ENCODE measurements at regions not wholly inside any gene's neighbourhood (a gene's known extent, or its start where the extent isn't known, plus 50 kb on each side); places are given as distances from the start of the nearest gene placed in this dataset.

GRCh38 chr5:81851481-81852178, 100.7 kb upstream of the SSBP2 start:
- Mint-ChIP-seq H3K9me3 (no peaks in the 10 kb centered on the region), H3K4me3 (peak overlapping the region; percentile 88 to 95), H3K27ac (peak overlapping the region; percentile 96), H3K36me3 (no peaks in the 10 kb centered on the region), H3K4me1 (peaks cover 26 to 45% of the 10 kb centered on the region in 2 donors), H3K27me3 (peaks cover 0 to 9% of the 10 kb centered on the region in 2 donors)
- DNase-seq (peak; percentile 86), ATAC-seq (replicated peaks) (peak; percentile 94)

GRCh38 chr5:81850501-81851357, 99.8 kb upstream of the SSBP2 start:
- H3K36me3 Mint-ChIP-seq: no peaks in the 10 kb centered on the region
- no peak overlapping the region for H3K27ac Mint-ChIP-seq
- peak overlapping the region; percentile 88 to 95 for H3K4me3 Mint-ChIP-seq
- H3K4me1 Mint-ChIP-seq: peaks cover 26 to 44% of the 10 kb centered on the region in 2 donors
- no peak for DNase-seq
- ATAC-seq (replicated peaks): no peak
- peaks cover 0 to 9% of the 10 kb centered on the region in 2 donors for H3K27me3 Mint-ChIP-seq
- H3K9me3 Mint-ChIP-seq: no peaks in the 10 kb centered on the region

DNA sequence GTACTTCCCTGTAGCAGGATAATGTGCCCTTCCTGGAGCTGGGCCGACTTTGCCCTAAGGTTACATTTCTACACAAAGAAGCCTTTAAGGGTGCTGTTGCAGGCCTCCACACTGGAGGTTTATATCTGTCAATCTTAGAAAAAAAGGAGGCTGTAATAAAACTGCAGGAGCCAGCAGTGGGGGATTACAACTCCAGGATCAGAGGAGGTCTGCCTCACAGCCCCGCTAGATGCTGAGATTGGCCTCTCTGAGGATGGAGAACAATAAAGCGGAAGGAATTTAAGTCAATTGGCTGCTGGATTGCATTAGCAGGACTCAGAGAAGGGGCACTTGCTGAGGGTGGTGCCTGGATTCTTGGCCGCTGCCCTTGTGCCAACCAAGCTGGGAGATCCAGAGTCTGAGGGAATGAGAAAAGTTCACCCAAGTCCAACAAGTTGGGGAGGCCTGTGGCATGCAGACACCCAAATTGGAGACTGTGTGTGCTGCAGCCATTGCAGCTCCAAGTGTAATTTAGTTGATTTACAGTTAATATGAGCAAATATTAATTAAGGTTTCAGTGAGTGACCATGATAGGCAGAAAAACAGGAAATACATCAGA, 99.0 kb upstream of the SSBP2 start:
- ATAC-seq (replicated peaks): no peak

GRCh38 chr5:81848362-81848880, 97.5 kb upstream of the SSBP2 start:
- no peak for DNase-seq
- H3K27me3 Mint-ChIP-seq: peaks cover 0 to 9% of the 10 kb centered on the region in 2 donors
- no peak for ATAC-seq (replicated peaks)
- no peaks in the 10 kb centered on the region for H3K36me3 Mint-ChIP-seq
- H3K27ac Mint-ChIP-seq: no peak overlapping the region
- peaks cover 26 to 38% of the 10 kb centered on the region in 2 donors for H3K4me1 Mint-ChIP-seq
- no peaks in the 10 kb centered on the region for H3K9me3 Mint-ChIP-seq
- no peak overlapping the region for H3K4me3 Mint-ChIP-seq

More for the DNA sequence above, 99.0 kb upstream of the SSBP2 start:
- Mint-ChIP-seq H3K4me1 (peaks cover 26 to 44% of the 10 kb centered on the region in 2 donors), H3K36me3 (no peaks in the 10 kb centered on the region), H3K27ac (no peak overlapping the region), H3K27me3 (peaks cover 0 to 9% of the 10 kb centered on the region in 2 donors), H3K4me3 (no peak overlapping the region), H3K9me3 (no peaks in the 10 kb centered on the region)
- no peak for DNase-seq

GRCh38 chr5:81846301-81846700, 95.4 kb upstream of the SSBP2 start:
- Mint-ChIP-seq H3K27me3 (peaks cover 0 to 9% of the 10 kb centered on the region in 2 donors), H3K36me3 (no peaks in the 10 kb centered on the region), H3K27ac (no peak overlapping the region), H3K4me3 (no peak overlapping the region), H3K4me1 (peaks cover 12 to 18% of the 10 kb centered on the region in 2 donors), H3K9me3 (no peaks in the 10 kb centered on the region)
- DNase-seq: no peak
- no peak for ATAC-seq (replicated peaks)

- ATAC-seq (replicated peaks) (no peak), DNase-seq (no peak)
- H3K4me1 Mint-ChIP-seq: peaks cover 0 to under 1% of the 10 kb centered on the region in 2 donors
- no peaks in the 10 kb centered on the region for H3K36me3 Mint-ChIP-seq
- no peak overlapping the region for H3K27ac Mint-ChIP-seq
- no peaks in the 10 kb centered on the region for H3K9me3 Mint-ChIP-seq
- H3K4me3 Mint-ChIP-seq: no peak overlapping the region
- H3K27me3 Mint-ChIP-seq: no peaks in the 10 kb centered on the region
These were observed 92.9 kb upstream of the SSBP2 start for GRCh38 chr5:81843845-81844244.

DNA sequence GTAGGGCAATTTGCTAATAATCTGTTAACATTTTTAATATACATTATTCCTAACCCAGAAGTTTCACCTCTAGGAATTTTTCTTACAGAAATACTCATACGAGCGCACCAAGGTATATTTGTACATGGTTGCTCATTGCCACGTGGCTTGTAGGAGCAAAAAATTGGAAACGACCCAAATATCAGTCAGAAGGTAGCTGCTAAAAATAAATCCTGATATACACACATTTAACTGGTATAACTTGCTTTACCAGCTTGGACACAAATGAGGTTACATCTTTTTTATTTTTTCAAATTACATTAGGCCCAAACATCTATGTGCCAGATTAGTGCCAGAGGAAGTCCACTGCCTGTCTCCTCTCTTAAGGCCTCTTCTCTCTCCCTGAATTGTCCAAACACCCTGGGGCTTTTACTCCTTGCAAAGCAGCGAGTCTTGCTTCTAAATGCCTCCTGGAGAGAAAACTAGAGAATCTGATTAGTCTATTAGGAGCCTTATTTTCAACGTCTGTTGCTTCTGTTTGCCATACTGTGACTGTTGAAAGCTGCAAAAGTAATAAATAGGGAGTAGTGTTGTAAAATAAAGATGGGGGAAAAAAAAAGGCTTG, 92.0 kb upstream of the SSBP2 start:
- Mint-ChIP-seq H3K36me3 (no peaks in the 10 kb centered on the region), H3K27me3 (no peaks in the 10 kb centered on the region), H3K9me3 (no peaks in the 10 kb centered on the region), H3K4me3 (no peak overlapping the region), H3K4me1 (peaks cover 0 to 8% of the 10 kb centered on the region in 2 donors), H3K27ac (no peak overlapping the region)
- no peak for DNase-seq
- no peak for ATAC-seq (replicated peaks)

DNA sequence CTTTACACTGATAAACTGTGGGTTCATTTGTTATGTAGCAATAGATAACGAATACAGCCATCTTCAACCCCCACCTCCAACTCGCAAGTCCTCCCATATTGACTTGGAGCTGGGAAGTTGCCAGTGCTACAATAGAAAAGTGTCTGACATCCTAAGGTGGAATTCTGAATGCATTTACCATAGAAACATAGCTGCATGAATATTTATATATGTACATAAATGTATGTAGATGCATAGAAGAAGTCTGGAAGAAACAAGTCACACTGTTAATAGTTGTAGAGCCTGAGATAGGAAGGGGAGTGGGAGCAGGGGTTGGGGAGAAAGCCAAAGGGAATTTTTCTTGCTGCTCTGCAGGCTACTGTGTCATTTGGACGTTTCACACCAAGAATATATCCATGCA, 88.1 kb upstream of the SSBP2 start:
- Mint-ChIP-seq H3K27me3 (no peaks in the 10 kb centered on the region), H3K4me1 (peaks cover 0 to 8% of the 10 kb centered on the region in 2 donors), H3K27ac (no peak overlapping the region), H3K4me3 (no peak overlapping the region), H3K36me3 (no peaks in the 10 kb centered on the region), H3K9me3 (peaks cover 0 to under 1% of the 10 kb centered on the region in 2 donors)
- DNase-seq (no peak), ATAC-seq (replicated peaks) (no peak)

DNA sequence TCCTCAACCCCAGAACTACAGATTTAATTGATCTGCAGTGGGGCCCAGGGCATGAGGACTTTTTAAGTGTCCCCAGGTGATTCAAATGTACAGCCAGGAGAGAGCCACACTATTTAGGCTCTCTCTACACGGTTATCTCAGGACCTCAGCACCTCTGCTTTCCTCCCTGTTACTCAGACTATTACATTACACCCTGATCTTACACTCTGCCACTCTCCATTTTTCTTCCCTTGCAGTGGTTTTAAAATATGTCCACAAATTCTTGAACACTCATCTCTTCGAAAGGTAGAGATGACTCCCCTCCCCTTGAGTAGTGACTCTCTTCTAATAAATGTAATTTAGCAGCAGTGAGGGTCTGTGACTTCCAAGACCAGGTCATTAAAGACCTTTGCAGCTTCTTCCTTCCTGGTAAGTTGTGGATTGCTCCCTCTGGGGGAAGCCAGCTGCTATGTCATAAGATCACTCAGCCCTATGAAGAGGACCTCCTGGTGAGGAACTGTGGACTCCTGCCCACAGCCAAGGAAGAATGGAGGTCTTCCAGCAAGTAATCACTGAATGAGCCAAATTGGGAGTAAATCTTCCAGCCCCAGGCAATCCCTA, 87.5 kb upstream of the SSBP2 start:
- Mint-ChIP-seq H3K36me3 (no peaks in the 10 kb centered on the region), H3K4me1 (peaks cover 0 to 8% of the 10 kb centered on the region in 2 donors), H3K27ac (no peak overlapping the region), H3K9me3 (peaks cover 0 to 3% of the 10 kb centered on the region in 2 donors), H3K27me3 (no peaks in the 10 kb centered on the region), H3K4me3 (no peak overlapping the region)
- ATAC-seq (replicated peaks) (peak; percentile 62 to 65), DNase-seq (no peak)

- Mint-ChIP-seq H3K27ac (no peak overlapping the region), H3K27me3 (no peaks in the 10 kb centered on the region), H3K36me3 (no peaks in the 10 kb centered on the region), H3K9me3 (peaks cover 0 to 3% of the 10 kb centered on the region in 2 donors), H3K4me1 (peaks cover 0 to 8% of the 10 kb centered on the region in 2 donors), H3K4me3 (no peak overlapping the region)
- DNase-seq: no peak
- ATAC-seq (replicated peaks): no peak
These were observed 86.9 kb upstream of the SSBP2 start for GRCh38 chr5:81837667-81838306.

GRCh38 chr5:81835814-81836367, 85.0 kb upstream of the SSBP2 start:
- Mint-ChIP-seq H3K27ac (no peak overlapping the region), H3K36me3 (no peaks in the 10 kb centered on the region), H3K9me3 (peaks cover 0 to 3% of the 10 kb centered on the region in 2 donors), H3K4me1 (peaks cover 0 to 8% of the 10 kb centered on the region in 2 donors), H3K4me3 (no peak overlapping the region), H3K27me3 (no peaks in the 10 kb centered on the region)
- ATAC-seq (replicated peaks): no peak
- DNase-seq: no peak

DNA sequence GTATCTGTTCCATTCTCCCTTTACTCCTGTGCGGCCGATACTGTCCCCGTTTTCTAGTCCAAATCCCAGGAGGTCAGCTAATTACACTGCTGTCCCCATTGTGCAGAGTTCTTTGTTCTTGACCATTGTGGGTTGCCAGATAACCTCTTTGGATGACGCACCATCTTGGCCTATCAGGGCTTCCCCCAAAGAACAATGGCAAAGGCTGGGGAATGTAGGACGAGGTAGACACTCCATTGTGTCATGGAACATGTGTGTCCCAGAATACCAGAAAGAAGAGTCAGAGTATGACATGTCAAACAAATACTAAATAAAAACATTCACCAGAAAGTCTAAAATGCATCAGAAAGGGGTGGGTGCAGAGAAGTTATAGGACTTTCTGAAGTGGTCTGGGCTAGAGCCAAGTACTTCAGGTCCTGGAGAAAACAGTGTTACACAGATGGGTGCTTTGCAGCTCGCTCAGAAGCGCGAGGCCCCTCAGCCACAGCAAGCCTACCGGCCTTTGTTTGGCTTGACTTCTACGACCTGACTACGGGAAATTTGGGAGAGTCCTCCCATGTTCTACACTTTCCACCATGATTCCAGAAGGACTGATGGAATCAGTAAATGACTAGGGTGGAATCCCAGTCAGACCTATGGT, 83.2 kb upstream of the SSBP2 start:
- ATAC-seq (replicated peaks): no peak
- Mint-ChIP-seq H3K36me3 (no peaks in the 10 kb centered on the region), H3K27ac (no peak overlapping the region)

DNA sequence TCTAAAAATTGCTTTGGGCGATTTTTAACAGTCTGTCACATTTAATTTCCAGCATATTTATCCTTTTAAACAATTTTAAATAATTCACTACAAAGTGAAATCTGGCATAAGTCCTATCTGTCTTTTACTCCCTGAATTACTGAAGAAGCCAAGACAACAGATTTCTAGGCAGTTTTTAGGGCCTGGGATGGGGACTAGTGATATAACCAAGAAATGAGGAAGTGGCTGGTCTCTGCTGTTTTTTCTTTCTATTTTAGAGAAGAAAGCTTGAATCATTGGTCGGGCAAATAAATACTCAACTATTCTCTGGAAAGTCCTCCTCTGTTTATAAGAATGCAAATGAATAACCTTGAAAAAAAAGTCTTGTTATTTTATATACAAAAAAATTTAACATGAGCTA, 79.7 kb upstream of the SSBP2 start:
- peak overlapping the region; percentile 20 for H3K27ac Mint-ChIP-seq
- ATAC-seq (replicated peaks): peak; percentile 63 to 70
- peaks cover 4 to 14% of the 10 kb centered on the region in 2 donors for H3K4me1 Mint-ChIP-seq
- peaks cover 0 to 3% of the 10 kb centered on the region in 2 donors for H3K9me3 Mint-ChIP-seq
- H3K36me3 Mint-ChIP-seq: no peaks in the 10 kb centered on the region
- DNase-seq: no peak
- H3K27me3 Mint-ChIP-seq: no peaks in the 10 kb centered on the region
- no peak overlapping the region for H3K4me3 Mint-ChIP-seq

More for the DNA sequence above, 83.2 kb upstream of the SSBP2 start:
- Mint-ChIP-seq H3K27me3 (no peaks in the 10 kb centered on the region), H3K4me3 (no peak overlapping the region), H3K4me1 (peaks cover 4 to 22% of the 10 kb centered on the region in 2 donors), H3K9me3 (peaks cover 0 to 3% of the 10 kb centered on the region in 2 donors)
- no peak for DNase-seq
